ENCODE measurements at regions not wholly inside any gene's neighbourhood (a gene's known extent, or its start where the extent isn't known, plus 50 kb on each side); places are given as distances from the start of the nearest gene placed in this dataset.

- no peak overlapping the region for H3K4me3 Mint-ChIP-seq
- CTCF ChIA-PET, result no interaction called here
Observed at GRCh38 chr17:51555153-51555552, 294.8 kb downstream of the UTP18 start.

GRCh38 chr17:51559778-51560177 lies 299.4 kb downstream of the UTP18 start:
- intact Hi-C loops (cut with micrococcal nuclease), result no loop called here
- ChIA-PET POLR2A (no interaction called here), CTCF (no interaction called here)
- no peak overlapping the region for H3K27ac Mint-ChIP-seq
- no peaks in the 10 kb centered on the region for H3K36me3 Mint-ChIP-seq (ENCODE audit: low read depth)
- H3K4me1 Mint-ChIP-seq (ENCODE audit: low read depth), result no peaks in the 10 kb centered on the region
- no peak overlapping the region for H3K4me3 Mint-ChIP-seq
- H3K27me3 Mint-ChIP-seq, result peaks cover 24% of the 10 kb centered on the region
- no peak for DNase-seq
- TF ChIP-seq CTCF (IDR thresholded peaks at IDR 0.05), result no peak
- no peak for ATAC-seq
- H3K9me3 Mint-ChIP-seq, result no peaks in the 10 kb centered on the region

More at GRCh38 chr17:51555153-51555552, 294.8 kb downstream of the UTP18 start:
- Mint-ChIP-seq H3K27ac (no peak overlapping the region), H3K4me1 (ENCODE audit: low read depth) (no peaks in the 10 kb centered on the region), H3K9me3 (no peaks in the 10 kb centered on the region), H3K36me3 (ENCODE audit: low read depth) (no peaks in the 10 kb centered on the region), H3K27me3 (peaks cover 10% of the 10 kb centered on the region)
- ATAC-seq (no peak), DNase-seq (no peak)
- TF ChIP-seq CTCF (IDR thresholded peaks at IDR 0.05), result no peak
- intact Hi-C loops (cut with micrococcal nuclease), result no loop called here
- POLR2A ChIA-PET, result no interaction called here

GRCh38 chr17:51560398-51560797 lies 300.1 kb downstream of the UTP18 start:
- ATAC-seq, result no peak
- Mint-ChIP-seq H3K36me3 (ENCODE audit: low read depth) (no peaks in the 10 kb centered on the region), H3K4me1 (ENCODE audit: low read depth) (no peaks in the 10 kb centered on the region), H3K4me3 (no peak overlapping the region), H3K9me3 (no peaks in the 10 kb centered on the region), H3K27ac (no peak overlapping the region), H3K27me3 (peaks cover 25% of the 10 kb centered on the region)
- no peak for TF ChIP-seq CTCF (IDR thresholded peaks at IDR 0.05)
- ChIA-PET POLR2A (no interaction called here), CTCF (no interaction called here)
- no peak for DNase-seq
- intact Hi-C loops (cut with micrococcal nuclease), result no loop called here

DNA sequence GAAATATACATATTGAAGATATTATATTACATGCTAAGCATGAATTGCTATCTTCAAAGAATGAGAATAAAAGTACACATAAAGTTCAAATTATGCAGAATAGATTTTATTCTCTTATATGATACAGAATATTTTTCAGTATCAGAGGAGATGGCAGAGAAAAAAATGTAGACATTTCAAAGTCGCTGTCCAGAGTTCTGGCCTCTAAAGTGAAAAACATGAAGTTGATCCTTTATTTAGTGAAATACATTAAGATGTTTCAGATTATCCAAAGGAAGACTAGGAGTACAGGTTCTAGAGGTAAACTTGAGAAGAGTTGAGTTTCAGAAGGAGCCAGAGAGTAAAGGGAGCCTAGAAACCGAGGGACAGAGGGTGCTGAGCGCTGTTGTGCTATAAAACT lies 303.6 kb downstream of the UTP18 start:
- ChIA-PET CTCF (no interaction called here), POLR2A (no interaction called here)
- H3K27me3 Mint-ChIP-seq, result peaks cover 28% of the 10 kb centered on the region
- TF ChIP-seq CTCF (IDR thresholded peaks at IDR 0.05), result no peak
- no peak for DNase-seq
- no peak overlapping the region for H3K27ac Mint-ChIP-seq
- H3K9me3 Mint-ChIP-seq, result no peaks in the 10 kb centered on the region
- no peak for ATAC-seq
- H3K4me1 Mint-ChIP-seq (ENCODE audit: low read depth), result no peaks in the 10 kb centered on the region
- H3K4me3 Mint-ChIP-seq, result no peak overlapping the region
- intact Hi-C loops (cut with micrococcal nuclease), result no loop called here
- H3K36me3 Mint-ChIP-seq (ENCODE audit: low read depth), result no peaks in the 10 kb centered on the region

DNA sequence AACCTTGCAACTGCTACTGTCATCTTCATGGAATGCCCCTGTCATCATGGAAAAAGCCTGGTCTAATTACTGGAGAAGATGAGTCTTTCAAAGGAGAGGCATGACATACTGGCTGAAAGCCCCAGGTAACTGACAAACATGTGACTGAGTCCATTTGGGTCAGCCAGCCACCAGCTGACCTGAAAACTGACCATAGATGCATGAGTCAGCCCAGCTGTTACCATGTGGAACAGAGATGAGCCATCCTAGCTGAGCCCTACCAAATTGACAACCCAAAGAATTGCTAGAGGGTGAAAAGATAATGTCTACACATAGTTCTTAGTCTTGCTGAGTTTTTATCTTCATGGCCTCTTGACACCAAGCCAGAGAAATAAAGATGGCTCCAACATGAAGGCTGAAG lies 311.8 kb downstream of the UTP18 start:
- DNase-seq (no peak), ATAC-seq (no peak)
- TF ChIP-seq CTCF (IDR thresholded peaks at IDR 0.05), result no peak
- Mint-ChIP-seq H3K4me3 (no peak overlapping the region), H3K4me1 (ENCODE audit: low read depth) (no peaks in the 10 kb centered on the region), H3K27me3 (peaks cover 23% of the 10 kb centered on the region), H3K9me3 (peaks cover 4% of the 10 kb centered on the region), H3K36me3 (ENCODE audit: low read depth) (no peaks in the 10 kb centered on the region), H3K27ac (no peak overlapping the region)
- intact Hi-C loops (cut with micrococcal nuclease), result no loop called here
- CTCF ChIA-PET, result no interaction called here
- POLR2A ChIA-PET, result no interaction called here
